ENCODE measurements at regions not wholly inside any gene's neighbourhood (a gene's known extent, or its start where the extent isn't known, plus 50 kb on each side); places are given as distances from the start of the nearest gene placed in this dataset.

DNA sequence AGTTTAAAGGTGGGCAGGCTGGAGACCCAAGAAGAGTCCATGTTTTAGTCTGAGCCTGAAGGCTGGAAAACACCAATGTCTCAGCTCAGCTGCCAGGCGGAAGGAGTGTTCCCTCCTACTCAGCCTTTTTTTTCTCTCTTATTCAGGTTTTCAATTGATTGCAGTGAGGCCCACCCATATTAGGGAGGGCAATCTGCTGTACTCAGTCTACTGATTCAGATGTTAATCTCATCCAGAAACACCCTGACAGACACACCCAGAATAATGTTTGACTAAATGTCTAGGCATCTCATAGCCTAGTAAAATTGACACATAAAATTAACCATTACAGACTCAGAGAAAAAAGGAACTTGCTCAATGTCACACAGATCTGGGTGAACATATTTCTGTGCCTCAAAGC is 347.1 kb downstream of the GBA3 start:
- Histone ChIP-seq H3K4me3 (ENCODE audit: low read length) (no peak overlapping the region), H3F3A (ENCODE audit: insufficient read depth, low read length, poor library complexity, severe bottlenecking) (no peaks in the 10 kb centered on the region), H3K27me3 (ENCODE audit: insufficient read depth, low read depth, low read length) (no peaks in the 10 kb centered on the region), H3K79me2 (replicated peaks; ENCODE audit: insufficient read depth, low read length) (no peaks in the 10 kb centered on the region), H3K4me2 (ENCODE audit: low read length) (no peak overlapping the region), H4K20me1 (ENCODE audit: insufficient read depth) (no peaks in the 10 kb centered on the region), H3K9me3 (ENCODE audit: low read length) (no peaks in the 10 kb centered on the region), H3K36me3 (ENCODE audit: insufficient read depth, low read length) (no peaks in the 10 kb centered on the region), H3K9me2 (ENCODE audit: insufficient read depth, low read length) (no peaks in the 10 kb centered on the region), H2AFZ (ENCODE audit: low read depth, low read length) (no peak overlapping the region), H3K27ac (ENCODE audit: low read length) (no peak overlapping the region), H3K9ac (ENCODE audit: low read length) (no peak overlapping the region)
- TF ChIP-seq, protein P1, sequence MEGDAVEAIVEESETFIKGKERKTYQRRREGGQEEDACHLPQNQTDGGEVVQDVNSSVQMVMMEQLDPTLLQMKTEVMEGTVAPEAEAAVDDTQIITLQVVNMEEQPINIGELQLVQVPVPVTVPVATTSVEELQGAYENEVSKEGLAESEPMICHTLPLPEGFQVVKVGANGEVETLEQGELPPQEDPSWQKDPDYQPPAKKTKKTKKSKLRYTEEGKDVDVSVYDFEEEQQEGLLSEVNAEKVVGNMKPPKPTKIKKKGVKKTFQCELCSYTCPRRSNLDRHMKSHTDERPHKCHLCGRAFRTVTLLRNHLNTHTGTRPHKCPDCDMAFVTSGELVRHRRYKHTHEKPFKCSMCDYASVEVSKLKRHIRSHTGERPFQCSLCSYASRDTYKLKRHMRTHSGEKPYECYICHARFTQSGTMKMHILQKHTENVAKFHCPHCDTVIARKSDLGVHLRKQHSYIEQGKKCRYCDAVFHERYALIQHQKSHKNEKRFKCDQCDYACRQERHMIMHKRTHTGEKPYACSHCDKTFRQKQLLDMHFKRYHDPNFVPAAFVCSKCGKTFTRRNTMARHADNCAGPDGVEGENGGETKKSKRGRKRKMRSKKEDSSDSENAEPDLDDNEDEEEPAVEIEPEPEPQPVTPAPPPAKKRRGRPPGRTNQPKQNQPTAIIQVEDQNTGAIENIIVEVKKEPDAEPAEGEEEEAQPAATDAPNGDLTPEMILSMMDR (IDR thresholded peaks at IDR 0.05; ENCODE audit: poor library complexity, severe bottlenecking), result no peak
- TF ChIP-seq POLR2AphosphoS5 (IDR thresholded peaks at IDR 0.05) (no peak), SMC3 (conservative IDR thresholded peaks at IDR 0.05; ENCODE audit: poor library complexity) (no peak), EZH2 (IDR thresholded peaks at IDR 0.05; ENCODE audit: borderline replicate concordance, insufficient read depth, low read length, poor library complexity, severe bottlenecking) (no peak), MXI1 (conservative IDR thresholded peaks at IDR 0.05; ENCODE audit: poor library complexity, severe bottlenecking) (no peak), EP300 (conservative IDR thresholded peaks at IDR 0.05; ENCODE audit: poor library complexity, severe bottlenecking) (no peak), RAD21 (conservative IDR thresholded peaks at IDR 0.05) (no peak)

DNA sequence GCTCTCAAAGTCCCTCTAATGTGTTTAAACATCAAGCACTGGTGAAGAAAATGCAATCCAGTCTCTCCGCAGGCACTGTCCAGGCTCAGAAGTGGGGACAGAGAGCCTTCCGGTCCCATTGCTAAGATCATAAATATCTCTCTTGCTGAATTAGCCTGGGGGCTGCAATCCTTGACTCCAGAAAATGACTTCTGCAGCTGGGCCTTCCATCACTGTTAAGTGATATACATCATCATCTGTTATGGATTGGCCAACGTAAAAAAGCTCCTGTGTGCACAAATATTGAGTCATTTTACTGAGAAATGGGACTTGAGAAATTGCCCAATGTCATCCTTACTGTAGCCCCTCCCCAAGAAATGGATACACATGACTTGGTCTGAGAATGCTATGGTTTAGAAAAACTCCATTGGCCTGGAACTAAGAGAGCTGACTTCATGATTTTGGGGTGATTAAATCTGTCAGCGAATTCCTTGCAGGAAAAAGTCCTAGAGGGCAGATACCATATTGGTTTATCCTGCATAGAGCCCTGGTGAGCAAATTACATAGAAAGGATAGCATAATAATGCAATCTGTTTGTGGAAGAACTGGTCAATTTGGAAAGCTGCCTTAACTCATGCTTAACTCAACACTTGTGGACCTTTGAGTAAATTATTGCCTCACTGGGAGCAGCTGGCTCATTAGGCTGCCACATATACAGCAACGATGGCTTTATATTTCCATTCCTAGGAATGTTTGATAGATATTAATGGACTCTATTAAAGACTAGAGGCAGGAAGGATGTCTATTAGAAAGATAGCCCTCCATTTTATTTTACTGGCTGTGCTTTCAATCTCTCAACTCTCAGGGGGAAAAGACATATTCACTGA is 346.1 kb downstream of the GBA3 start:
- no peaks in the 10 kb centered on the region for H3K9me2 ChIP-seq (ENCODE audit: insufficient read depth, low read length)
- H2AFZ ChIP-seq (ENCODE audit: low read depth, low read length), result no peak overlapping the region
- H3K4me2 ChIP-seq (ENCODE audit: low read length), result no peak overlapping the region
- no peaks in the 10 kb centered on the region for H3F3A ChIP-seq (ENCODE audit: insufficient read depth, low read length, poor library complexity, severe bottlenecking)
- no peak overlapping the region for H3K4me3 ChIP-seq (ENCODE audit: low read length)
- H3K9me3 ChIP-seq (ENCODE audit: low read length), result no peaks in the 10 kb centered on the region
- H3K79me2 ChIP-seq (replicated peaks; ENCODE audit: insufficient read depth, low read length), result no peaks in the 10 kb centered on the region
- H3K27ac ChIP-seq (ENCODE audit: low read length), result no peak overlapping the region
- no peaks in the 10 kb centered on the region for H3K36me3 ChIP-seq (ENCODE audit: insufficient read depth, low read length)
- no peaks in the 10 kb centered on the region for H3K27me3 ChIP-seq (ENCODE audit: insufficient read depth, low read depth, low read length)
- H3K9ac ChIP-seq (ENCODE audit: low read length), result no peak overlapping the region
- no peaks in the 10 kb centered on the region for H4K20me1 ChIP-seq (ENCODE audit: insufficient read depth)
- TF ChIP-seq, protein P1 (IDR thresholded peaks at IDR 0.05; ENCODE audit: poor library complexity, severe bottlenecking), result no peak
- TF ChIP-seq EP300 (conservative IDR thresholded peaks at IDR 0.05; ENCODE audit: poor library complexity, severe bottlenecking), result no peak

DNA sequence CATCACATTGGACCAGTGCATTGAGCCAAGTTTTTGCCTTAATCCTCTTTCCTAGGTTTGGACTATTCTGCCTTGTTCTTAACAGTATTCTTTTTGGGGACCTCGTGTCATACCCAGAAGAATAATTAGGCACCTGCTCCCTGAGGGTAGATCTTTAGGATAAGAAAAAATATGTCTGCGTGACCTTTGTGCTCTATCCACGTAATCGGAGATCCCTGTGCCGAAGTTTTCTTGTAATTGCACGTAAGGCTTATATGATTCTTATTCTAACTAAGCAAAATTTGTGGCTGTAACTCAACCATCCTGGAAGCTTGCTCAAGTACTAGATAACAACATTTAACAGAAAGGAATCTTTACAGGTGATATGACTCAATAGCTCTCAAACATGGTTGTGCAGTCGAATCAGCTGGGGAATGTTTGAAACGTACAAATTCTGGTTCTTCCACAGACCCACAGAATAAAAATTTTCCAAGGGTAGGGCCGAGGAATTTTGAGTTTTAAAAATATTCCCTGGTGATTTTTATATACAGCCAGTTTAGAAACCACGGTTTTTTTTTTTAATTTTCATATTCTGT is 344.3 kb downstream of the GBA3 start:
- no peaks in the 10 kb centered on the region for H4K20me1 ChIP-seq (ENCODE audit: insufficient read depth)
- H3F3A ChIP-seq (ENCODE audit: insufficient read depth, low read length, poor library complexity, severe bottlenecking), result no peaks in the 10 kb centered on the region
- no peaks in the 10 kb centered on the region for H3K36me3 ChIP-seq (ENCODE audit: insufficient read depth, low read length)
- no peaks in the 10 kb centered on the region for H3K79me2 ChIP-seq (replicated peaks; ENCODE audit: insufficient read depth, low read length)
- no peak overlapping the region for H3K27ac ChIP-seq (ENCODE audit: low read length)
- no peaks in the 10 kb centered on the region for H3K27me3 ChIP-seq (ENCODE audit: insufficient read depth, low read depth, low read length)
- no peak overlapping the region for H2AFZ ChIP-seq (ENCODE audit: low read depth, low read length)
- no peaks in the 10 kb centered on the region for H3K9me3 ChIP-seq (ENCODE audit: low read length)
- H3K9ac ChIP-seq (ENCODE audit: low read length), result no peak overlapping the region
- TF ChIP-seq TAF1 (IDR thresholded peaks at IDR 0.05; ENCODE audit: low read depth) (no peak), EP300 (conservative IDR thresholded peaks at IDR 0.05; ENCODE audit: poor library complexity, severe bottlenecking) (no peak), SMC3 (conservative IDR thresholded peaks at IDR 0.05; ENCODE audit: poor library complexity) (no peak), RAD21 (conservative IDR thresholded peaks at IDR 0.05) (no peak), MXI1 (conservative IDR thresholded peaks at IDR 0.05; ENCODE audit: poor library complexity, severe bottlenecking) (no peak), POLR2AphosphoS5 (IDR thresholded peaks at IDR 0.05) (no peak), EZH2 (IDR thresholded peaks at IDR 0.05; ENCODE audit: borderline replicate concordance, insufficient read depth, low read length, poor library complexity, severe bottlenecking) (no peak)
- TF ChIP-seq, protein P1 (IDR thresholded peaks at IDR 0.05; ENCODE audit: poor library complexity, severe bottlenecking), result no peak
- TF ChIP-seq, protein P2, sequence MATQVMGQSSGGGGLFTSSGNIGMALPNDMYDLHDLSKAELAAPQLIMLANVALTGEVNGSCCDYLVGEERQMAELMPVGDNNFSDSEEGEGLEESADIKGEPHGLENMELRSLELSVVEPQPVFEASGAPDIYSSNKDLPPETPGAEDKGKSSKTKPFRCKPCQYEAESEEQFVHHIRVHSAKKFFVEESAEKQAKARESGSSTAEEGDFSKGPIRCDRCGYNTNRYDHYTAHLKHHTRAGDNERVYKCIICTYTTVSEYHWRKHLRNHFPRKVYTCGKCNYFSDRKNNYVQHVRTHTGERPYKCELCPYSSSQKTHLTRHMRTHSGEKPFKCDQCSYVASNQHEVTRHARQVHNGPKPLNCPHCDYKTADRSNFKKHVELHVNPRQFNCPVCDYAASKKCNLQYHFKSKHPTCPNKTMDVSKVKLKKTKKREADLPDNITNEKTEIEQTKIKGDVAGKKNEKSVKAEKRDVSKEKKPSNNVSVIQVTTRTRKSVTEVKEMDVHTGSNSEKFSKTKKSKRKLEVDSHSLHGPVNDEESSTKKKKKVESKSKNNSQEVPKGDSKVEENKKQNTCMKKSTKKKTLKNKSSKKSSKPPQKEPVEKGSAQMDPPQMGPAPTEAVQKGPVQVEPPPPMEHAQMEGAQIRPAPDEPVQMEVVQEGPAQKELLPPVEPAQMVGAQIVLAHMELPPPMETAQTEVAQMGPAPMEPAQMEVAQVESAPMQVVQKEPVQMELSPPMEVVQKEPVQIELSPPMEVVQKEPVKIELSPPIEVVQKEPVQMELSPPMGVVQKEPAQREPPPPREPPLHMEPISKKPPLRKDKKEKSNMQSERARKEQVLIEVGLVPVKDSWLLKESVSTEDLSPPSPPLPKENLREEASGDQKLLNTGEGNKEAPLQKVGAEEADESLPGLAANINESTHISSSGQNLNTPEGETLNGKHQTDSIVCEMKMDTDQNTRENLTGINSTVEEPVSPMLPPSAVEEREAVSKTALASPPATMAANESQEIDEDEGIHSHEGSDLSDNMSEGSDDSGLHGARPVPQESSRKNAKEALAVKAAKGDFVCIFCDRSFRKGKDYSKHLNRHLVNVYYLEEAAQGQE (IDR thresholded peaks at IDR 0.05; ENCODE audit: borderline replicate concordance), result no peak
- no peak overlapping the region for H3K4me2 ChIP-seq (ENCODE audit: low read length)
- no peaks in the 10 kb centered on the region for H3K9me2 ChIP-seq (ENCODE audit: insufficient read depth, low read length)
- no peak overlapping the region for H3K4me3 ChIP-seq (ENCODE audit: low read length)

All from neural cell (in vitro differentiated cells).